ENCODE measurements at regions not wholly inside any gene's neighbourhood (a gene's known extent, or its start where the extent isn't known, plus 50 kb on each side); places are given as distances from the start of the nearest gene placed in this dataset.

DNA sequence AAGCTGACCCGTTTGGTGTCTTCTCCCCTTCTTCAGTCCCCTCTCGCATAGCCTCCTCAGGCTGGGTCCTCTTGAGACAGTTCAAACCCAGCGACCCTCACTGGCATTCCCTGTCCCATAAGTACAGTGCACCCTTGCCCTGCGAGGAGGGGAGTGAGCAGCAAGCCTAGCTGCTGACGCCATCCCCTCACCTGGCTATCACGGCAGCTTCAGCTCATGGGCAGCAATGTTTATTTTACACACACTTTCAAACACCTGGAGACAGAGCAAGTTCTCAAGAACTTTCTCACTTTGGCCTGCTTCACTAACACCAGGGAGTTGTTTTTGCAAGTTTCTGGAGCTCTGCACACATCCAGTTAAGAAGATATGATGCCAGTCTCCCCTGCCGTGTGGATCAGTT lies 189.6 kb upstream of the E2F8 start:
- TF ChIP-seq, protein P1, sequence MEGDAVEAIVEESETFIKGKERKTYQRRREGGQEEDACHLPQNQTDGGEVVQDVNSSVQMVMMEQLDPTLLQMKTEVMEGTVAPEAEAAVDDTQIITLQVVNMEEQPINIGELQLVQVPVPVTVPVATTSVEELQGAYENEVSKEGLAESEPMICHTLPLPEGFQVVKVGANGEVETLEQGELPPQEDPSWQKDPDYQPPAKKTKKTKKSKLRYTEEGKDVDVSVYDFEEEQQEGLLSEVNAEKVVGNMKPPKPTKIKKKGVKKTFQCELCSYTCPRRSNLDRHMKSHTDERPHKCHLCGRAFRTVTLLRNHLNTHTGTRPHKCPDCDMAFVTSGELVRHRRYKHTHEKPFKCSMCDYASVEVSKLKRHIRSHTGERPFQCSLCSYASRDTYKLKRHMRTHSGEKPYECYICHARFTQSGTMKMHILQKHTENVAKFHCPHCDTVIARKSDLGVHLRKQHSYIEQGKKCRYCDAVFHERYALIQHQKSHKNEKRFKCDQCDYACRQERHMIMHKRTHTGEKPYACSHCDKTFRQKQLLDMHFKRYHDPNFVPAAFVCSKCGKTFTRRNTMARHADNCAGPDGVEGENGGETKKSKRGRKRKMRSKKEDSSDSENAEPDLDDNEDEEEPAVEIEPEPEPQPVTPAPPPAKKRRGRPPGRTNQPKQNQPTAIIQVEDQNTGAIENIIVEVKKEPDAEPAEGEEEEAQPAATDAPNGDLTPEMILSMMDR (IDR thresholded peaks at IDR 0.05; ENCODE audit: low read depth, low read length, poor library complexity, severe bottlenecking) = no peak
- TF ChIP-seq EZH2phosphoT487 (IDR thresholded peaks at IDR 0.05; ENCODE audit: borderline replicate concordance, low read length) = no peak
